ENCODE measurements at regions not wholly inside any gene's neighbourhood (a gene's known extent, or its start where the extent isn't known, plus 50 kb on each side); places are given as distances from the start of the nearest gene placed in this dataset.

- TF ChIP-seq CTCF (conservative IDR thresholded peaks at IDR 0.05; ENCODE audit: low read length), result no peak
- no peak for TF ChIP-seq EZH2phosphoT487 (IDR thresholded peaks at IDR 0.05; ENCODE audit: borderline replicate concordance)
Observed at GRCh38 chr6:164505425-164505824, 804.0 kb downstream of the C6orf118 start.
